ENCODE measurements at regions not wholly inside any gene's neighbourhood (a gene's known extent, or its start where the extent isn't known, plus 50 kb on each side); places are given as distances from the start of the nearest gene placed in this dataset.

DNA sequence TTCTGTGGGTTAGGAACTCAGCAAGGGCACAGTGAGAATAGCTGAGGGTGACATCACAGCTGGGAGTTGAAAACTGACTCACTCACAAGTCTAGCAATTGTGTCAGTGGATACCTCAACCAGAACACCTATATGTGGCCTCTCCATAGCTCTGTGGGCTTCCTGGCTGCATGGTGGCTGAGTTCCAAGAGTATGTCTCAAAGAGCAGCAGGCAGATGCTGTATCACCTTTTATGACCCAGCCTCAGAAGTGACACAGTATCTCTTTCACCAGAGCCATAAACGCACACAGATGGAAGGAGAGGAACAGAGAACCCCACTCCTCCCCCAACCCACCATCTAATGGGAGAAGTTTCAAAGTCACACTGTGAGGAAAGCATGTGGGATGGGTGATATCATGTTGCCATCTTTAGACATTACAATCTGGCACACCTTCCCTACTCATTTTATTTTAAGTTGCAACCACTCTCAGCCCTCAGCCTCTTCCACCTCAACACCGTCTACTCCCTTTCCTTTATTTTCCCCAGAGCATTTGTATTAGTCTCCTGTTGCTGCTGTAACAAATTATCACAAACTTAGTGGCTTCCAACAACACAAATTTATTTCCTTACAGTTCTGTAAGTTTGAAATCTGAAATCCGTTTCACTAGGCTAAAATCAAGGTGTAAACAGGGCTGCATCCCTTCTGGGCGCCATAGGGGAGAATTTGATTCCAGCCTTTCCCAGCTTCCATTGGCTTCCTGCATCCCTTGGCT, 134.6 kb upstream of the SPATS2L start:
- ATAC-seq (no peak), DNase-seq (ENCODE audit: low spot score) (no peak)

DNA sequence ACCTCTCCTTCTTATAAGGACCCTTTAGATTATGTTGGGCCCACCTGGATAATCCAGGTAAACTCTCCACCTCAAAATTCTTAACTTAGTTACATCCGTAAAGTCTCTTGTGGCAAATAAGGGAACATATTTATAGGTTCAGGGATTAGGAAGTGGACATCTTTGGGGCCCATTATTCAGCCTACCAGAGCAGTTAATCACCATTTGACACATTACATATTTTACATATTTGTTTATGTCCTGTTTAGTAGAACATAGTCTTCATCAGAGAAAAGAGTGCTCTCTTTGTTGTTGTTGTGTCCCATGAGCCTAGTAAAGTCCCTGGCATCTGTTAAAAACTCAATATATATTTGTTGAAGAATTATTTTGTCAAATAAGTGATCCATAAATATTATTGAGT, 134.0 kb upstream of the SPATS2L start:
- DNase-seq (ENCODE audit: low spot score) (no peak), ATAC-seq (no peak)

DNA sequence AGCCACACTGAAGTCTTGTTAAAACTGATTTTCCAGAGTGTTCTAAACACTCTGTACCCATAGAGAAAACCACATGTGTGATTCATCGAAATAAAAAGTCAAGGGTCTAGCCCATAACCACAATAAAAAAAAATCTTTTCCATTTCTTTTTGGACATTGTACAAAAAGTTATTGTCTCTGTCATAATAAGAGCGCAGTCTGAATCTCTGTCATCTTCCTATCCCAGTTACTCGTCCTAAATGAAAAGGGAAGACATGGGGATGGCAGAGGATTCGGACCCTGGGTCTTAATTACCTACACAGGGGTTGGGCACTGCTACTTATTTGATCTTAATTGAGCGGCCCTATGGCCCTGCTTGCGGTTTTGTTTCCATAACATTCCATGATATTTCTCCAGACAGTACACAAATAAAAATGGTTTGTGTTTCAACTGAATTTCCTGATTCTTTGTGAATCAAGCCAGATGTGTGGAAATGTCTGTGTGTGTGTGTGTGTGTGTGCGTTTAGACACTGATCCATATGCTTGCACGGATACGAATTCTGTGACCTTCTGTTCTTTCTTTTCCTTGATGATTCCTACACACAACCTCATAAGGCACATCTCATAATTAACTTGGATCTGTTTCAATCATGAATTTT, 133.4 kb upstream of the SPATS2L start:
- ATAC-seq (no peak), DNase-seq (ENCODE audit: low spot score) (no peak)

DNA sequence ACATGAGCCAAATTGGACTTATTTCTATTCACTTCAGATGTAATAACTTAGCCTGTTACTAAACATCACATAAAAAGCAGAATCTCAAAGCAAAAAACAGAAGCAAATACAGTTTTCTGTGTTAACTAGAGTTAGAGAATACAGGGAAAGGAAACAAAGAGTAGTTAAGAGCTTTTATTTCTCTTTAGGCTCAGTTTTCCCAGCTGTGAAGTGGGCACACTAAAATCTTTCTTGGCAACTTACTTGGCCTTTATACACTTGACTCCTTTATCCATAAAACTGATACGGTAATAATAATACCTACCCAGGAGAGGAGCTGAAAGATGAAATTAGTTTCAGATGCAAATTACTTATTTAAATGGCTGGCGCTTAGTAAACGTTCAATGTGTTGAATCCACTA, 132.8 kb upstream of the SPATS2L start:
- ATAC-seq (no peak), DNase-seq (ENCODE audit: low spot score) (no peak)

DNA sequence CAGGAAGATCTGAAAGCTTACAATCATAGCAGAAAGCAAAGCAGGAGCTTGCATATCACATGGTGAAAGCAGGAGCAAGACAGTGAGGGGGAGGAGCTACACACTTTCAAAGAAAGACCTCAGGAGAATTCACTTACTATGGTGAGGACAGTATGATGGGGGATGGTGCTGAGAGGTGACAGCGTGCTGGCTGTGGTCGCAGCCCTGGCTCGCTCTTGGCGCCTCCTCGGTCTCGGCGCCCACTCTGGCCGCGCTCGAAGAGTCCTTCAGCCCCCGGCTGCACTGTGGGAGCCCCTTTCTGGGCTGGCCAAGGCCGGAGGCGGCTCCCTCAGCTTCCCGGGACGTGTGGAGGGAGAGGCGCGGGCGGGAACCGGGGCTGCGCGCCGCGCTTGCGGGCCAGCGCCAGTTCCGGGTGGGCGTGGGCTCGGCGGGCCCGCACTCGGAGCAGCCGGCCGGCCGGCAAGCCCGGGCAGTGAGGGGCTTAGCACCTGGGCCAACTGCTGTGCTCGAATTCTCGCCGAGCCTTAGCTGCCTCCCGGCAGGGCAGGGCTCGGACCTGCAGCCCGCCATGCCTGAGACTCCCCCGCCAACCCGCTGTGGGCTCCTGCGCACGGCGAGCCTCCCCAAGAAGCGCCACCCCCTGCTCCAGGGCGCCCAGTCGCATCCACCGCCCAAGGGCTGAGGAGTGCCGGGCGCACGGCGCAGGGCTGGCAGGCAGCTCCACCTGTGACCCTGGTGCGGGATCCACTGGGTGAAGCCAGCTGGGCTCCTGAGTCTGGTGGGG, 131.9 kb upstream of the SPATS2L start:
- no peak for ATAC-seq
- no peak for DNase-seq (ENCODE audit: low spot score)

DNA sequence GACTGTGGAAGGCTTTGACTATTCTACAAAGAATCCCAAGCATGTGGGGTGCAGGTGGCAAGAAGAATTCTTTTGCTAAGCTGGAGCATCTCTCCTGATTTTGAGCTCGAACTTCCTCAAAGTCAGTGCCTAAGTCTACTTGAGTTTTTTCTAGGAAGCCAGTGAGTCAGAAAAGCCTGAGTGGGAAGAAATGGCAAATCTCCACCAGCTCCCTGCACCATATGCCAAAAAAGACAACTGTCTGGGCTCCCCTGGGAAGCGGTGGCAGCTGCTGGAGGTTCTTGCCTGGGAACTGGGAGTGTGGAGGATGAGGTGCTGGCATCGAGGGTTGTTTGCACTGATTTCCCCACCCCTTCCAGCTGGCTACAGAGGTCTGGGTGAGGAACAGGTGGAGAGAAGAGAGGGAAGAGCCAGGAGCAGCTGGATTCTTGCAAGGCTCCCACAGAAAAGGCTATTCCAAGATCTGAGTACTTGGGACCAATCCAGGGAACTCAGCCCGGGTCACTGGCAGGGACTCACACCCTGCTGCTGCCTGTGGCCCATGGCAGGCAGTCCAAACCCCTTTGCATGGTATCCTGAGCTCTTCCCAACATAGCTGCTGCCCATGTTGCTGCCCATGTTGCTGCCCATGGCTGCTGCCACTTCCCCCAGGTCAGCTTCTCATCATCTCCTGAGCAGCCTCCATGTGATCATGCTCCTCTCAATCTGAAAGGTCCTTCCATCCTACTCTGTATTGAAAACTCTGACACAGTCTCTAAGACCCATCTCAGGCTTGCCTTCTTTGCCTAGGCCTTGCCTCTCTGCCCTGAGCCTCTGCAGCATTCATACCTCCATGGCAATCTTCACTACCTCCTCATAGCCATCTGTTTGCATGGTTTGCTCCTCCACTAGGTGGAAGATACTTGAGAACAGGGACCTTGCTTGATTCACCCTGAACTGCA, 128.3 kb upstream of the SPATS2L start:
- ATAC-seq (peak; percentile 60), DNase-seq (ENCODE audit: low spot score) (no peak)

DNA sequence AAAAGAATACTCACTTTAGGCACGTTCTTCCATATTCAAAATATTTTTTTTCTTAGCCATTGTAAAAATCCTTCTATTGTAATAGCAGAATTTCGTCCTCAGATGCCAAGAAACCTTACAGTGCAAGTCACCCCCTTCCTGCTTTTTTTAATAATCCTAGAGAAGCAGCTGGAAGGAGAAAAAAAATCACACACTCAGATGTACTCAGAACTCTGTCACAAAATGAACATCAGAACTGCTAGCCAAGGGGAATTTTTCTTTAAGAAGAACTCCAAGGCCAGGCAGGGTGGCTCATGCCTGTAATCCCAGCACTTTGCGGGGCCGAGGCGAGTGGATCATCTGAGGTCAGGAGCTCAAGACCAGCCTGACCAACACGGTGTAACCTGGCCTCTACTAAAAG, 127.3 kb upstream of the SPATS2L start:
- ATAC-seq = no peak
- DNase-seq (ENCODE audit: low spot score) = no peak

DNA sequence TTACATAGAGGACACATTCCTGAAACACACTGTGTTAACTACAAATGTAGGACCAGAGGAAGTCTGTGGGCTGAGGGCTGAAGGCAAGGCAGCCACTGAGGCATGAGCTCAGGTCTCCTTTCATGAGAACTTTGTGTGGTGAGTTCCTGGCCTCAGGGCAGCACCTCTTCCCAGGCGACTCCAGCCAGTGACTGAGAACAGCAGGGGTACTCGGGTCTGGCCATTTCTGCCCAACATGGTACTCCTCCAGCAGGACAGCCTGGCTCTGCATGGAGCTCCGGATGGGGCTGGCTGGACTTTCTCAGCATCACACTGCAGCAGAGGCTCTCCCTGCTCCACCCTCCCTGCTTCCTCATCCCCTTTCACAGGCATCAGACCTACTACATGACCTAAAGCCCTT, 125.5 kb upstream of the SPATS2L start:
- ATAC-seq (no peak), DNase-seq (ENCODE audit: low spot score) (no peak)

DNA sequence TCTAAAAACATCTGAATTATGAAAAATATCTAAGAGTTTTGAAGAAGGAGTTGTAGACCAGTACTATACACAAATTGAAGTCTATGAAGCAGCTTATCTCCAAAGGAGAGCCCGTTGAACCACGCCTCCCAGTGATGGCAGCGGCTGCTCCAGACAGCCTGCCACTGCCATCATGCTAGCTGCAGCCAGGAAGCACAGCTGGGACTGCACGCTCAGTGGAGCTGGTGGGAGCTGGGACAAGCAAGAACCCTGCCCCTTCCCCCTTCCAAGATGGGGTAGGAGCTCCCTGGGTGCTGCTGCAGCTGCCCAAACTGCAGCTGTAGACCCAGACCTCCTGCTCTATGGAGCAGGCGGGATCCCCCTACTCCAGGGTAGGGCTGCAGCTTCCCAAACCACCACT, 124.7 kb upstream of the SPATS2L start:
- ATAC-seq (no peak), DNase-seq (ENCODE audit: low spot score) (no peak)

DNA sequence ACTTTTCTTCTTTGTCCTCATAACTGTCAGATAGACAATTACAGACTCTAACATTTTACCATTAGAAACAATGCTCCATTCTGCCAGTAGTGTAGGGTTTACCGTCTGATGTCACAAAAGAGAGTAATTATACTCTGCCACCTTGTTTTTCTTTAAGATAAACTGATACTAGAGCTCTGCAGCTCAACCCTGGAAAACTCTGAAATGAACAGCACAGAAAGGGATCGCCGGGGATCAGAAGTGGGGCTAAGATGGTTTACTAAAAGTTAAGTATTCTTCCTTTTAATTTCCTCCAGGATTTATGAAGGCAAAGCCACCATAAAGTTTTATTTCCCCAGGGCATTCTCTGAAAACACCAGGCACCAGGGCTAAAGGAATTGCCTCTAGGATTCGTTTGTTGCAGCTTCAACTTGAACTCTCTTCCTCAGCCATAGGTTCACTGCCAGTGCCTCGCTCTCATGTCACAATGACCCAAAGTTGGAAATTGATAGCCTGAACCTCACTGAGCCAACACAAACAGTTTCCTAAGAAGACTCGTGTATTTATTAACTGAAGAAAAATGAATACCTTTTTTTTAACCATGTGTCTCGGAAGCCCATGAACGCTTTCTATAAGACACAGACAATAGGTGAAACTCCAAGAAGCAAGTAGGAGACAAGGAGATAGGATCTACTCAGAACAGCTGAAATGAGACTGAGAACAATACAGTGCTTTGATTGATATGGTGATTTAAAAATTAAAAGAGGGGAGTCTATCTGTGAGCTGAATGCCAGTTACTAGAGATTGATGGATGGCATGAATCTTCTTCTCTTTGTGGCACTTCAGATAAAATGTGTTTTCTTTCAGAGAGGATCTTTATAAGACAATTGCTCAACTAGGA, 121.5 kb upstream of the SPATS2L start:
- peak; percentile 69 for DNase-seq (ENCODE audit: low spot score)

DNA sequence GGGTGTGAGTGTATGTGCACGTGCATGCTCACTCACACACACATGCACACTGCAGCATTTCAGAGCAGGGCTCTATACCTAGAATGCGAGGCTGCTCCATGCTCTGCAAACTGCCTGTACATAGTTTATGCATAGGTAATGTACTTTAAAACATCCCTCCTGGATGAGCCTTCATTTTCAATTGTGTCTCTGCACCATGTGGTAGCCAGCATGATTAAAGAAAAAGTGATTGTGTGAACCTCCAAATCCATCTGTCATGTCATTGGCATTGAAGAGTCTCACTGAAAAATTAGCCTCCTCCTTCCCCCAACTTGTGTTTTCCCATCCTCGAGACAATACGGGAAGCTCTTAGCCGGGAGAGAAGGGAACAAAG, 120.9 kb upstream of the SPATS2L start:
- DNase-seq (ENCODE audit: low spot score) (no peak), ATAC-seq (peak; percentile 85)

More for the DNA sequence above, 121.5 kb upstream of the SPATS2L start:
- ATAC-seq = peak; percentile 93

DNA sequence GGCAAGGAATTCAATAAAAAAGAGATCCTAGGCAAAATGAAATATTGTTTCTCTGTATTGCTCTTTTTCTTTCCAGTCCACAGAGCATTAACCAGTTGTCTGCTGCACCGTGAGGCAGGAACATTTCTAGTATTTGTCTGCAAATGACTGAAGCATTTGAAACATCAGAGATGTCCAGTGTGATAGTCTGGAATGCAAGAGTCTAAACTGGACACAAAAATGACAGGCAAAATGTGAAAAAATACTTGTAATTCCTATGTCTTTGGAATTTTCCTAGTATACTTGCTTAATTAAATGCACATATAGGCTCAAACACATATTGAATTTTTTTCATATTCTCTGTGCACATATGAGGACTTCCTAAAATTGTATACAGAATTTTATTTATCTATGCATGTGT, 120.5 kb upstream of the SPATS2L start:
- DNase-seq (ENCODE audit: low spot score) = no peak
- no peak for ATAC-seq

DNA sequence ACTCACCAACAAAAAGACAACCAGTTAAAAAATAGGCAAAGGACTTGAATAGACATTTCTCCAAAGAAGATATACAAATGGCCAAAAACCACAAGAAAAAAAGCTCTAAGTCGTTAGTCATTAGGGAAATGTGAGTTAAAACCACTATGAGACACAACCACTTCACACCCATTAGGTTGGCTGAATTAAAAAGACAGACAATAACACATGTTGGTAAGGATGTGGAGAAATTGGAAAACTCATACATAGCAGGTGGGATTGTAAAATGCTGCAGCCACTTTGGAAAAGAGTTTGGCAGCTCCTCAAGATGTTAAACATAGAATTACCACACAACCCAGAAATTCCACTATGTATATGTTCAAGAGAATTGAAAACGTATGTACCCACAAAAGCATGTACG, 117.6 kb upstream of the SPATS2L start:
- DNase-seq (ENCODE audit: low spot score) (no peak), ATAC-seq (no peak)

DNA sequence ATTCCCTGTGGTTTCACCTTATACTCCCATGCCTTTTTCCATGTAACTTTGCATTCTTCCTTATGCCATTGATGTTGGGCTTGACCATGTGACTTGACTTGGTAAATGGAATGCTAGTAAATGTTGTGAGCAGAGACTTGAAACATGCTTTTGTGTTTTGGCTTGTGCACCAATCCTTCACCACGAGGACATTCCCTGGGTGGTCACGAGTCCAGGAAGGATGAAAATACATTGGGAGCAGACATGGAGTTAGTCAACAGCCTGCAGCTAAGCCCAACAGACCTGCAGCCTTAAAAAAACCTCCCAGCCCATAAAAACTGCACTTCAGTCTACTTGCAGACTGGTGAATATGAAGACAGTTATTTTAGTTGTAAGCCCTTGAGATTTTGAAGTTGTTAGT, 116.5 kb upstream of the SPATS2L start:
- DNase-seq (ENCODE audit: low spot score) = no peak
- no peak for ATAC-seq

DNA sequence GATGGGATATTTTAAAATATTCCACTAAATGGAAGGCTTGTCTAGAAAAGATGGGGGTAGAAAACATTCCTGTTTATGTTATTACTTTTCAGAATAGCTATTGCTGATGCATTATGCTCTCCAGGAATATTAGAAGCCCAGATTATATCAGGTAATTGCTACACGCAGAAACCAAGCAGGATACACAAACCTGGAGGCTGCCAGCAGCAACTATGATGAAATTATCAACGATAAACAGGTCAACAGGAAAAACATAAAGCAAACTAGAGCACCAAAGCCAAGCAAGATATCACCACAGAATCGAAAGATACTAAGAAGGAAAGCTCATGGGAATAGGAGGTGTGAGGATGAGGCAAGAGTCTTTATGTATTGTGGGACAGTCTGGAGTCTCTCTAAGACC, 113.2 kb upstream of the SPATS2L start:
- no peak for ATAC-seq

DNA sequence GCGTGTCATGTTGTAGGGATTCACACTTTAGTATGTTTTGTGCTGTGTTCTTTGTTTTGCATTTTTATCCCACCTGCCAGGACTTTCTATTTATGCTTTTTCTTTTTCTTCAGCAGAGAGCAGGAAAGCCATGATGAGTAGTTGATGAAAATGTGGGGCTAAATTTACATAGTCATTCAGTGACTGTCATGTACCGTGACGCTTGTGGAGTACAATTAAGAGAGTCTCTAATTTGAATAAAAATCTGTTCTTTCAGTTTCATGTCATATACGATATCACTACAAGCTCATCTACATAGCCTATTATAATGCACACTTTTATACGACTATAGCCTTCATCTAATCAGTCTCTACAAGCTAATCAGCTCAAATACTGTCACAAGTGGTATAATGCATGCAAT, 112.7 kb upstream of the SPATS2L start:
- no peak for ATAC-seq
- DNase-seq (ENCODE audit: low spot score) = no peak

More for the DNA sequence above, 113.2 kb upstream of the SPATS2L start:
- DNase-seq (ENCODE audit: low spot score) = no peak

DNA sequence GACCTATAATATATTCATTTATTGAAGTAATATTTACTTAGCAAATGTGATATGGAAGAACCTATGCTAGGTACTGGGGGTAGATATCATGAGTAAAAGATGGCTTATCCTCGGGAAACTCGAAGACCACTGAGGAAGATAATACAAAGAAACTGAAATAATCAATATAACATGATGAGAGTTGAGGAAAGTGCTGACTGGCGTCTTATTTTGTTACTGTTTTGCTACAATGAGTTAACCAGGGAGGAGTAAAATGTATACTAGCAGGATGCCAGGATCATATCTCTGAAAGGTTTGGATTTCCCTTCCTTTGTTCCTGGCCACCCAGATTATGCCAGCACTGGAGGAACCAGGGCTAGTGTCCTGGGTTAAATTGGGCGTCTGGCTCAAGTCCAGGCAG, 111.7 kb upstream of the SPATS2L start:
- DNase-seq (ENCODE audit: low spot score) = no peak
- no peak for ATAC-seq

DNA sequence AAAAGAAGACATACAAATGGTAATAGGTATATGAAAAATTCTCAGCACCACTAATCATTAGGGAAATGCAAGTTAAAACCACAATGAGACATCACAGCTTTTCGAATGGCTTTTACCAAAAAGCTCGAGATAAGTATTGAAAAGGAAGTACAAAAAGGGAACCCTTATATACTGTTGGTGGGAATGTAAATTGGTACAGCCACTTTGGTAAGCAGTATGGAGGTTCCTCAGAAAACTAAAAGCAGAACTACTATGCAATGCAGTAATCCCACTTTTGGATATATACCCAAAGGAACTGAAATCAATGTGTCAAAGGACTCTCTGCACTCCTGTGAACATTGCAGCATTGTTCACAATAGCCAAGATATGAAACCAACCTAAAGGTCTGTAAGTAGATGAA, 107.5 kb upstream of the SPATS2L start:
- ATAC-seq (no peak), DNase-seq (ENCODE audit: low spot score) (no peak)

DNA sequence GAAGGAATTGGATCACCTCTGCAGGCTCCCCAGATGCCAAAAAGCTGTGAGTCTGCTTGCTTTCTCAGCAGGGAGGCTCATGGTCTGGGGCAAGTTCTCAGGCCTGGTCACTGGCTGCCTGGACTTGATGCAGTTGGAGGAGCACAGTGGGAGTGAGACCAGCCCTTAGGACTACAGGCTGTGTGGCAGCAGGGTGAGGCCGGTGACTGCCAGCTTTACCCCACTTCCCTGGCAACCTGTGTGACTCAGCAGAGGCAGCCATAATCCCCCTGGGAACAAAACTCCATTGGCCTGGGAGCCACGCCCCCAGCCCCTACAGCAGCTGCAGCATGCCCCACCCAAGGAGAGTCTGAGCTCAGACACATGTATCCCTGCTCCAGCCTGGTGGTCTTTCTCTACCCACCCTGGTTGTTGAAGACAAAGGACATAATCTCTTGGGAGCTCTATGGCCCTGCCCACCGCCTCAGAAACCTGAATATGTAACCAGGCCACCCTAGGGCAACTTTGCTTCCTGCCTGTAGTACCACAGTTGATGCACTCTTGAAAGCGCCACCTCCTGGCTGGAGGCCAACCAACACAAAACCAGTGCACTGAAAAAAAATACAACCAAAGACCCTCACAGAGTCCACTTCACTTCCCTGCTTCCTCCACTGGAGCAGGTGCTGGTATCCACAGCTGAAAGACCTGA, 106.8 kb upstream of the SPATS2L start:
- DNase-seq (ENCODE audit: low spot score) (no peak), ATAC-seq (no peak)

Data from left lobe of liver (tissue), 2 donors.